A549 (cell line): ENCODE measurements at regions not wholly inside any gene's neighbourhood (a gene's known extent, or its start where the extent isn't known, plus 50 kb on each side); places are given as distances from the start of the nearest gene placed in this dataset.
A peak's percentile ranks its signal among the peaks of the same experiment; 100 is the strongest.

ENCODE experiments used
- ATAC-seq, 2 experiments: fragments of 200-7000 bp in 1 of 2; fragments of >200 bp in 1 of 2; cut with Nextera tagmentation in 1 of 2; cut with Tn5 transposase in 1 of 2; 3 replicates each; pipeline versions ENCODE4 v1.8.0 to v1.9.1; 2018 to 2020; ENCODE audit warnings: mild to moderate bottlenecking in 1 of 2, moderate library complexity in 1 of 2
- CTCF ChIA-PET: fragments of 300-600 bp; sonication (Branson Sonifier 250); formaldehyde crosslinking; extraction: SDS; loops from one replicate; lab custom pipeline; 2021; ENCODE audit warnings: antibody characterized with exemption, inconsistent platforms; lab: Yijun Ruan, JAX
- POLR2A ChIA-PET: fragments of 350-600 bp; formaldehyde crosslinking; extraction: SDS; loops from one replicate; lab custom pipeline; 2021; ENCODE audit warnings: antibody characterized with exemption, inconsistent platforms; lab: Yijun Ruan, JAX
- DNase-seq, 2 experiments: peaks; one replicate each; pipeline versions ENCODE4 v3.0.0 to v3.0.0-alpha.2; 2011 to 2016; ENCODE audit warnings: low read depth in 1 of 2, low spot score in 1 of 2
- FAIRE-seq: peaks from 2 replicates; lab custom pipeline; 2011; peaks lifted over from hg19 to GRCh38; lab: Jason Lieb, UNC
- H3K27ac ChIP-seq, 2 experiments: fragments of >200 bp; sonication (Bioruptor Twin); formaldehyde crosslinking; 3 replicates each; pipeline ENCODE4 v1.5.1; 2016 to 2017
- H3K4me1 ChIP-seq: fragments of >200 bp; sonication (Bioruptor Twin); formaldehyde crosslinking; 3 replicates; pipeline ENCODE4 v1.6.1; 2016
- H3K4me2 ChIP-seq: fragments of >200 bp; sonication (Bioruptor Twin); formaldehyde crosslinking; 3 replicates; pipeline ENCODE4 v1.6.1; 2016
- H3K4me3 ChIP-seq: fragments of >200 bp; sonication (Bioruptor Twin); formaldehyde crosslinking; 3 replicates; pipeline ENCODE4 v1.5.1; 2016
- H3K9me3 ChIP-seq: fragments of >200 bp; sonication (Bioruptor Twin); formaldehyde crosslinking; 3 replicates; pipeline ENCODE4 v1.6.1; 2016
- CBX2 ChIP-seq: fragments of 200-600 bp; sonication (generic); IDR thresholded peaks from 2 replicates; pipeline ENCODE4 v1.6.1; 2016; ENCODE audit warnings: low read depth, mild to moderate bottlenecking, borderline replicate concordance
- CBX8 ChIP-seq: fragments of 200-600 bp; sonication (generic); IDR thresholded peaks from 2 replicates; pipeline ENCODE4 v1.6.1; 2016
- CEBPB ChIP-seq, 2 experiments: fragments of >200 bp in 1 of 2; sonication (Bioruptor Twin) in 1 of 2; formaldehyde crosslinking in 1 of 2; IDR thresholded peaks; 2 replicates each; pipeline ENCODE4 v1.6.1; 2012 to 2016
- CHD2 ChIP-seq: fragments of 150-350 bp; IDR thresholded peaks from 2 replicates; pipeline ENCODE4 v1.6.1; 2014; ENCODE audit warnings: low read length; ENCODE audit not compliant: partially characterized antibody
- EHF ChIP-seq: fragments of 250-450 bp; sonication (Bioruptor Pico); IDR thresholded peaks from 2 replicates; pipeline ENCODE4 v1.5.0; 2020; ENCODE audit warnings: mild to moderate bottlenecking
- ELK1 ChIP-seq: fragments of 150-350 bp; IDR thresholded peaks from 2 replicates; pipeline ENCODE4 v1.6.1; 2014; ENCODE audit warnings: low read depth, mild to moderate bottlenecking, low read length
- FOSB ChIP-seq: fragments of 250-450 bp; sonication (Bioruptor Pico); IDR thresholded peaks from 2 replicates; pipeline ENCODE4 v1.5.0; 2020; ENCODE audit warnings: mild to moderate bottlenecking, moderate library complexity
- FOXS1 ChIP-seq: fragments of 250-450 bp; sonication (Bioruptor Pico); IDR thresholded peaks from 2 replicates; pipeline ENCODE4 v1.5.0; 2020; ENCODE audit warnings: mild to moderate bottlenecking, moderate library complexity
- HES2 ChIP-seq: fragments of >200 bp; sonication (Bioruptor Twin); formaldehyde crosslinking; IDR thresholded peaks from 2 replicates; pipeline ENCODE4 v1.6.1; 2016
- HEYL ChIP-seq: fragments of 250-450 bp; sonication (Bioruptor Pico); IDR thresholded peaks from 2 replicates; pipeline ENCODE4 v1.8.0; 2021; ENCODE audit warnings: mild to moderate bottlenecking, moderate library complexity
- HOXB13 ChIP-seq: fragments of 250-450 bp; sonication (Bioruptor Pico); IDR thresholded peaks from 2 replicates; pipeline ENCODE4 v1.5.0; 2020; ENCODE audit warnings: low read depth, mild to moderate bottlenecking, moderate library complexity
- JUNB ChIP-seq: fragments of >200 bp; sonication (Bioruptor Twin); formaldehyde crosslinking; IDR thresholded peaks from 2 replicates; pipeline ENCODE4 v1.6.1; 2016
- KDM1A ChIP-seq: fragments of 200-600 bp; sonication (generic); IDR thresholded peaks from 2 replicates; pipeline ENCODE4 v1.6.1; 2016; ENCODE audit warnings: low read depth, mild to moderate bottlenecking
- KDM5A ChIP-seq: fragments of 200-600 bp; sonication (generic); IDR thresholded peaks from 2 replicates; pipeline ENCODE4 v1.6.1; 2016; ENCODE audit warnings: antibody characterized with exemption, mild to moderate bottlenecking
- MAFK ChIP-seq: fragments of 450-650 bp; IDR thresholded peaks from 2 replicates; pipeline ENCODE4 v1.6.1; 2014; ENCODE audit not compliant: partially characterized antibody
- MAX ChIP-seq: IDR thresholded peaks from 2 replicates; pipeline ENCODE4 v1.6.1; 2012
- MAZ ChIP-seq: fragments of 150-350 bp; IDR thresholded peaks from 2 replicates; pipeline ENCODE4 v1.6.1; 2014; ENCODE audit warnings: antibody characterized with exemption, low read depth, low read length, borderline replicate concordance
- MYC ChIP-seq: IDR thresholded peaks from 2 replicates; pipeline ENCODE4 v1.6.1; 2012; ENCODE audit warnings: mild to moderate bottlenecking, inconsistent platforms, low read length, improper control_type of control experiment, borderline replicate concordance
- NFE2L2 ChIP-seq: fragments of 150-350 bp; conservative IDR thresholded peaks from 2 replicates; pipeline ENCODE4 v1.6.1; 2014; ENCODE audit warnings: low read length
- NPAS2 ChIP-seq: fragments of 250-450 bp; sonication (Bioruptor Pico); IDR thresholded peaks from 2 replicates; pipeline ENCODE4 v1.8.0; 2022; ENCODE audit warnings: mild to moderate bottlenecking, moderate library complexity, borderline replicate concordance
- NR3C1 ChIP-seq: fragments of >200 bp; sonication (Bioruptor Twin); formaldehyde crosslinking; IDR thresholded peaks from 3 replicates; pipeline ENCODE4 v1.6.1; 2017
- PHF8 ChIP-seq: fragments of 200-600 bp; sonication (generic); IDR thresholded peaks from 2 replicates; pipeline ENCODE4 v1.6.1; 2016; ENCODE audit warnings: low read depth, mild to moderate bottlenecking, antibody characterized with exemption, moderate library complexity, borderline replicate concordance
- POLR2A ChIP-seq: IDR thresholded peaks from 2 replicates; pipeline ENCODE4 v1.6.1; 2012; ENCODE audit warnings: mild to moderate bottlenecking, low read length
- POLR2AphosphoS2 ChIP-seq: conservative IDR thresholded peaks from 2 replicates; pipeline ENCODE4 v1.6.1; 2012; ENCODE audit warnings: low read length, improper control_type of control experiment, inconsistent platforms
- RAD21 ChIP-seq, 2 experiments: fragments of >200 bp in 1 of 2; sonication (Bioruptor Twin) in 1 of 2; formaldehyde crosslinking in 1 of 2; IDR thresholded peaks in 1 of 2; conservative IDR thresholded peaks in 1 of 2; 2 replicates in 1 of 2; 3 replicates in 1 of 2; pipeline ENCODE4 v1.6.1; 2012 to 2018; ENCODE audit warnings: inconsistent platforms in 1 of 2
- RARB ChIP-seq: fragments of 250-450 bp; sonication (Bioruptor Pico); IDR thresholded peaks from 2 replicates; pipeline ENCODE4 v1.8.0; 2021; ENCODE audit warnings: mild to moderate bottlenecking, moderate library complexity
- RCOR1 ChIP-seq: fragments of 150-350 bp; IDR thresholded peaks from 2 replicates; pipeline ENCODE4 v1.6.1; 2014; ENCODE audit warnings: antibody characterized with exemption, low read length, low read depth
- SMC3 ChIP-seq: fragments of >200 bp; sonication (Bioruptor Twin); formaldehyde crosslinking; IDR thresholded peaks from 3 replicates; pipeline ENCODE4 v1.6.1; 2018; ENCODE audit warnings: inconsistent platforms
- SREBF2 ChIP-seq: fragments of 450-650 bp; IDR thresholded peaks from 2 replicates; pipeline ENCODE4 v1.6.1; 2014; ENCODE audit warnings: mild to moderate bottlenecking, moderate library complexity
- TFCP2L1 ChIP-seq: fragments of 250-450 bp; sonication (Bioruptor Pico); IDR thresholded peaks from 2 replicates; pipeline ENCODE4 v1.5.0; 2021; ENCODE audit warnings: mild to moderate bottlenecking
- TP53 ChIP-seq: fragments of 250-450 bp; sonication (Bioruptor Pico); IDR thresholded peaks from 2 replicates; pipeline ENCODE4 v1.5.0; 2021; ENCODE audit warnings: mild to moderate bottlenecking, moderate library complexity
- USF2 ChIP-seq: fragments of 450-650 bp; IDR thresholded peaks from 2 replicates; pipeline ENCODE4 v1.6.1; 2014; ENCODE audit warnings: antibody characterized with exemption
- ZC3H11A ChIP-seq: fragments of 450-650 bp; IDR thresholded peaks from 2 replicates; pipeline ENCODE4 v1.6.1; 2014; ENCODE audit warnings: antibody characterized with exemption, mild to moderate bottlenecking
- ZSCAN20 ChIP-seq: fragments of 250-450 bp; sonication (Bioruptor Pico); IDR thresholded peaks from 2 replicates; pipeline ENCODE4 v1.8.0; 2022; ENCODE audit warnings: mild to moderate bottlenecking, moderate library complexity
- WGBS: methylation state at CpG from one replicate; pipeline ENCODE4 v1.1.6; 2017; ENCODE audit errors: missing lambda C conversion rate; 5-methylcytosine and 5-hydroxymethylcytosine counted together

- peak overlapping the region in 1 of 2 experiments; percentile 52; a peak in 3 of 6 replicates for H3K27ac ChIP-seq
Measured at GRCh38 chr5:74140409-74140808, 500.1 kb downstream of the ENC1 start.

GRCh38 chr5:74139589-74139988 lies 500.9 kb downstream of the ENC1 start:
- TF ChIP-seq JUNB (no peak), KDM1A (no peak), MAZ (no peak), RARB (CRISPR knock-in tag) (no peak), NR3C1 (no peak)
- no peak overlapping the region for H3K4me2 ChIP-seq
- H3K9me3 ChIP-seq, result no peaks in the 10 kb centered on the region
- ChIA-PET CTCF (interaction anchor here (1.1 to 2.1 kb wide), 2 partner anchors 16 to 17 kb away, joined by 3 to 6 read pairs; no protein-coding TSS in a partner anchor), POLR2A (no interaction called here)
- H3K4me3 ChIP-seq, result no peak overlapping the region
- DNase-seq (no peak), ATAC-seq (no peak), FAIRE-seq (no peak)
- H3K4me1 ChIP-seq, result peaks cover 18% of the 10 kb centered on the region
- WGBS, result 84% methylated on average over 6 of the region's 6 CpGs
- H3K27ac ChIP-seq, result no peak overlapping the region

More at GRCh38 chr5:74140409-74140808, 500.1 kb downstream of the ENC1 start:
- H3K4me2 ChIP-seq, result peak overlapping the region; percentile 46
- POLR2A ChIA-PET, result no interaction called here
- TF ChIP-seq SREBF2, result no peak
- TF ChIP-seq CEBPB (IDR thresholded peaks at IDR 0.05), result peak; percentile 61 to 64; a peak in 3 of 4 replicates
- TF ChIP-seq HOXB13 (CRISPR knock-in tag), result no peak
- no peak for TF ChIP-seq CBX8
- ATAC-seq (no peak), DNase-seq (peak in 1 of 2 experiments; percentile 12), FAIRE-seq (no peak)
- H3K9me3 ChIP-seq, result no peaks in the 10 kb centered on the region
- H3K4me1 ChIP-seq, result peaks cover 18% of the 10 kb centered on the region
- 58% methylated on average over 3 of the region's 3 CpGs for WGBS
- CTCF ChIA-PET, result interaction anchor here (1.1 to 2.1 kb wide), 2 partner anchors 16 to 17 kb away, joined by 3 to 6 read pairs; no protein-coding TSS in a partner anchor
- H3K4me3 ChIP-seq, result no peak overlapping the region

GRCh38 chr5:74138721-74139120 lies 501.8 kb downstream of the ENC1 start:
- POLR2A ChIA-PET, result no interaction called here

GRCh38 chr5:74136276-74136825 lies 504.2 kb downstream of the ENC1 start:
- 70% methylated on average over 2 of the region's 2 CpGs for WGBS
- FAIRE-seq (no peak), DNase-seq (no peak), ATAC-seq (no peak)
- Histone ChIP-seq H3K4me3 (no peak overlapping the region), H3K9me3 (no peaks in the 10 kb centered on the region), H3K27ac (no peak overlapping the region), H3K4me1 (peaks cover 15% of the 10 kb centered on the region), H3K4me2 (no peak overlapping the region)
- ChIA-PET CTCF (interaction anchor here (0.8 to 1.7 kb wide), 3 partner anchors 9 to 234 kb away, joined by 3 to 5 read pairs (median 4); no protein-coding TSS in a partner anchor), POLR2A (no interaction called here)
- TF ChIP-seq FOXS1 (no peak), NR3C1 (no peak), EHF (CRISPR knock-in tag) (no peak), HEYL (CRISPR knock-in tag) (no peak), HES2 (no peak), MYC (no peak), ZSCAN20 (CRISPR knock-in tag) (no peak), MAX (no peak), RCOR1 (no peak), TFCP2L1 (CRISPR knock-in tag) (no peak), KDM5A (no peak), PHF8 (no peak), USF2 (no peak)

More at GRCh38 chr5:74138721-74139120, 501.8 kb downstream of the ENC1 start:
- ATAC-seq, result no peak
- FAIRE-seq, result no peak
- Histone ChIP-seq H3K27ac (no peak overlapping the region), H3K4me3 (no peak overlapping the region), H3K4me1 (peaks cover 18% of the 10 kb centered on the region), H3K4me2 (no peak overlapping the region), H3K9me3 (no peaks in the 10 kb centered on the region)
- 55% methylated on average over 2 of the region's 2 CpGs for WGBS
- no peak for DNase-seq
- CTCF ChIA-PET, result interaction anchor here (0.7 to 2.1 kb wide), 2 partner anchors 15 to 504 kb away, joined by 3 to 6 read pairs; no protein-coding TSS in a partner anchor
- TF ChIP-seq SMC3 (no peak), POLR2AphosphoS2 (no peak), ZC3H11A (no peak), CHD2 (no peak), POLR2A (no peak), TP53 (CRISPR knock-in tag) (no peak), TFCP2L1 (CRISPR knock-in tag) (no peak), MAZ (no peak), MAFK (no peak), NFE2L2 (no peak), CBX2 (no peak), NPAS2 (CRISPR knock-in tag) (no peak), FOSB (CRISPR knock-in tag) (no peak), FOXS1 (no peak), MAX (no peak), PHF8 (no peak), RAD21 (conservative IDR thresholded peaks at IDR 0.05 in 1 of 2, IDR thresholded peaks at IDR 0.05 in 1 of 2) (no peak), ELK1 (no peak)
